DND-41 (cell line): ENCODE measurements at regions not wholly inside any gene's neighbourhood (a gene's known extent, or its start where the extent isn't known, plus 50 kb on each side); places are given as distances from the start of the nearest gene placed in this dataset.

Experiments
- ATAC-seq: fragments of 200-7000 bp; cut with Tn5 transposase; 3 replicates; pipeline ENCODE4 v1.9.1; 2021; ENCODE audit warnings: low read depth; ENCODE audit not compliant: insufficient read depth
- DNase-seq: peaks from one replicate; pipeline ENCODE4 v3.0.0-alpha.2; 2020
- H2AFZ ChIP-seq: 2 replicates; pipeline ENCODE4 v1.6.0; 2012; ENCODE audit warnings: low read depth, low read length
- H3K27ac ChIP-seq: 2 replicates; pipeline ENCODE4 v1.5.1; 2012; ENCODE audit warnings: low read length, inconsistent platforms
- H3K27me3 ChIP-seq: fragments of 200-600 bp; sonication (generic); 2 replicates; pipeline ENCODE4 v1.6.0; 2012; ENCODE audit warnings: low read length, mild to moderate bottlenecking, inconsistent platforms; ENCODE audit not compliant: insufficient read depth, poor library complexity
- H3K36me3 ChIP-seq: 2 replicates; pipeline ENCODE4 v1.5.1; 2012; ENCODE audit warnings: low read length, inconsistent platforms; ENCODE audit not compliant: insufficient read depth
- H3K4me1 ChIP-seq: 2 replicates; pipeline ENCODE4 v1.5.1; 2012; ENCODE audit warnings: mild to moderate bottlenecking, low read length; ENCODE audit not compliant: insufficient read depth
- H3K4me2 ChIP-seq: 2 replicates; pipeline ENCODE4 v1.6.0; 2012; ENCODE audit warnings: mild to moderate bottlenecking, moderate library complexity, low read length, inconsistent platforms; ENCODE audit not compliant: insufficient read depth
- H3K4me3 ChIP-seq, 2 experiments: fragments of 200-600 bp in 1 of 2; shearing (Covaris generic) in 1 of 2; 2 replicates each; pipeline ENCODE4 v1.5.1; 2012 to 2016; ENCODE audit warnings: inconsistent platforms in 2 of 2, low read length in 2 of 2, mild to moderate bottlenecking in 2 of 2, low read depth in 1 of 2, moderate library complexity in 1 of 2
- H3K79me2 ChIP-seq: 2 replicates; pipeline ENCODE4 v1.6.0; 2012; ENCODE audit warnings: low read length, inconsistent platforms; ENCODE audit not compliant: insufficient read depth
- H3K9ac ChIP-seq: 2 replicates; pipeline ENCODE4 v1.6.0; 2012; ENCODE audit warnings: low read depth, mild to moderate bottlenecking, inconsistent platforms, low read length, moderate library complexity
- H3K9me3 ChIP-seq: 2 replicates; pipeline ENCODE4 v1.5.1; 2012; ENCODE audit warnings: low read length, moderate library complexity, mild to moderate bottlenecking, inconsistent platforms; ENCODE audit not compliant: insufficient read depth, severe bottlenecking
- H4K20me1 ChIP-seq: 2 replicates; pipeline ENCODE4 v1.6.0; 2012; ENCODE audit warnings: low read length; ENCODE audit not compliant: insufficient read depth
- EZH2 ChIP-seq: IDR thresholded peaks from 3 replicates; pipeline ENCODE4 v1.6.1; 2012; ENCODE audit warnings: borderline replicate concordance, low read depth, mild to moderate bottlenecking, moderate library complexity, low read length, inconsistent platforms; ENCODE audit not compliant: severe bottlenecking
- TF ChIP-seq, protein P1 (sequence below): IDR thresholded peaks from 2 replicates; pipeline ENCODE4 v1.5.1; 2012; ENCODE audit warnings: borderline replicate concordance, low read length, moderate library complexity, mild to moderate bottlenecking; ENCODE audit not compliant: poor library complexity, severe bottlenecking; ENCODE audit errors: extremely low read depth

DNA sequence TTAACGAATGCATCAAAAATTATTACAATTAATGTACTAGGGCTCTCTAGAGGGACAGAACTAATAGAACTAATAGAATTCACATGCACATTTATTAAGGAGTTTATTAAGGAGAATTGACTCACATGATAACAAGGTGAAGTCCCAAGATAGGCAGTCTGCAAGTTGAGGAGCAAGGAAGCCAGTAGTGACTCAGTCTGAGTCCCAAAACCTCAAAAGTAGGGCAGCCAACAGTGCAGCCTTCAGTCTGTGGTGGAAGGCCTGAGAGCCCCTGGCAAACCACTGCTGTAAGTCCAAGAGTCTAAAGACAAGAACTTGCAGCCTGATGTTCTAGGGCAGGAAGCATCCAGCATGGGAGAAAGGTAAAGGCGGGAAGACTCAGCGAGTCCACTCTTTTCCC, 633.8 kb downstream of the SEMA5A start:
- Histone ChIP-seq H3K4me2 (no peak overlapping the region), H3K36me3 (no peaks in the 10 kb centered on the region), H4K20me1 (no peaks in the 10 kb centered on the region), H2AFZ (0 out of 2 replicates have a peak overlapping the region, but pooled peaks have one; percentile 26), H3K27ac (no peak overlapping the region), H3K4me3 (no peak overlapping the region), H3K9ac (no peak overlapping the region), H3K79me2 (no peaks in the 10 kb centered on the region), H3K9me3 (no peaks in the 10 kb centered on the region), H3K27me3 (no peaks in the 10 kb centered on the region), H3K4me1 (peaks cover 22% of the 10 kb centered on the region)
- DNase-seq = no peak
- TF ChIP-seq EZH2 = no peak
- TF ChIP-seq, protein P1, sequence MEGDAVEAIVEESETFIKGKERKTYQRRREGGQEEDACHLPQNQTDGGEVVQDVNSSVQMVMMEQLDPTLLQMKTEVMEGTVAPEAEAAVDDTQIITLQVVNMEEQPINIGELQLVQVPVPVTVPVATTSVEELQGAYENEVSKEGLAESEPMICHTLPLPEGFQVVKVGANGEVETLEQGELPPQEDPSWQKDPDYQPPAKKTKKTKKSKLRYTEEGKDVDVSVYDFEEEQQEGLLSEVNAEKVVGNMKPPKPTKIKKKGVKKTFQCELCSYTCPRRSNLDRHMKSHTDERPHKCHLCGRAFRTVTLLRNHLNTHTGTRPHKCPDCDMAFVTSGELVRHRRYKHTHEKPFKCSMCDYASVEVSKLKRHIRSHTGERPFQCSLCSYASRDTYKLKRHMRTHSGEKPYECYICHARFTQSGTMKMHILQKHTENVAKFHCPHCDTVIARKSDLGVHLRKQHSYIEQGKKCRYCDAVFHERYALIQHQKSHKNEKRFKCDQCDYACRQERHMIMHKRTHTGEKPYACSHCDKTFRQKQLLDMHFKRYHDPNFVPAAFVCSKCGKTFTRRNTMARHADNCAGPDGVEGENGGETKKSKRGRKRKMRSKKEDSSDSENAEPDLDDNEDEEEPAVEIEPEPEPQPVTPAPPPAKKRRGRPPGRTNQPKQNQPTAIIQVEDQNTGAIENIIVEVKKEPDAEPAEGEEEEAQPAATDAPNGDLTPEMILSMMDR = no peak
- ATAC-seq = no peak

DNA sequence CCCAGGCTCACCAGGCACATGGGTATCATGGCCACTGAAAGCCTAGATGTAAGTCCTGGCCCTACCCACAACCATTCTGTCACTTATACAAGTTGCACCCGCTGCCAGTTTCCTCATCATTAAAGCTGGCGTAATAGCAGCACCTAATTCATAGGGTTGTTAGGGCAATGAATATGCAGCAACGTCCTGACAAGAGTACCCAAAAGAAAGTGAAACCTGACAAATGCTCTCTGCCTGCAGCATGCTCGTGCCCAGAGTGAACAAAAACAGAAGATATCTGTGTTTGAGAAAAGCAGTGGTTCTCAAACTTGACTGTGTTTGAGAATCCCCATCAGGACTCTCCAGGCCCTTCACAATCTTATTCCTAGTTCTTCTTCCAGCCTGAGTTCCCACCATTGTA, 632.4 kb downstream of the SEMA5A start:
- H3K4me1 ChIP-seq = peaks cover 8% of the 10 kb centered on the region
- H4K20me1 ChIP-seq = no peaks in the 10 kb centered on the region
- H3K4me3 ChIP-seq = no peak overlapping the region
- no peak for TF ChIP-seq EZH2
- TF ChIP-seq, protein P1 = no peak
- no peaks in the 10 kb centered on the region for H3K36me3 ChIP-seq
- no peaks in the 10 kb centered on the region for H3K27me3 ChIP-seq
- no peaks in the 10 kb centered on the region for H3K79me2 ChIP-seq
- no peak overlapping the region for H3K9ac ChIP-seq
- peak overlapping the region; percentile 67 for H3K27ac ChIP-seq
- no peaks in the 10 kb centered on the region for H3K9me3 ChIP-seq
- no peak overlapping the region; the same call in 1 of the 2 replicates for H3K4me2 ChIP-seq
- DNase-seq = peak; percentile 15
- H2AFZ ChIP-seq = peak overlapping the region; percentile 45
- peak; percentile 70 for ATAC-seq

DNA sequence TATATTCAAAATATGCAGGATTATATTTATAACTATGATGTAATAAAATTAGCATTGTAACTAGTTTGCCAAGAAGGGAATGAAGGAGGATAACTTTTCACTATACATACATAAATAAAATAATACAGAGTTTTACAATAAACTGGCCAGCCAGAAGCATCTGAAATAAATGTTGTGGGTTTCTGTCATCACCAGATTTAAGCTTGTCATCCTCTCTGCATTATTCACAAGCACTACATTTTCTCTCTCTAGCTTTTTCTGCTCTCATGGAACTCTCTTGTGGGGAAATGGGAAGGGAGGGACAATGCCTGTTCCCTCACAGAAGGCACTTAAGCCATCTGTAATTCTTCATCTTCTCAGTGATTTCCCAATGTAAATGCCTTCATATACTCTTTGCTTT, 626.8 kb downstream of the SEMA5A start:
- no peak overlapping the region for H3K4me2 ChIP-seq
- ATAC-seq (no peak), DNase-seq (no peak)
- H2AFZ ChIP-seq = no peak overlapping the region
- H4K20me1 ChIP-seq = no peaks in the 10 kb centered on the region
- H3K9me3 ChIP-seq = no peaks in the 10 kb centered on the region
- TF ChIP-seq, protein P1 = no peak
- TF ChIP-seq EZH2 = no peak
- no peak overlapping the region for H3K4me3 ChIP-seq
- H3K9ac ChIP-seq = no peak overlapping the region
- H3K27me3 ChIP-seq = no peaks in the 10 kb centered on the region
- peaks cover 11% of the 10 kb centered on the region for H3K4me1 ChIP-seq
- H3K36me3 ChIP-seq = no peaks in the 10 kb centered on the region
- H3K27ac ChIP-seq = no peak overlapping the region
- H3K79me2 ChIP-seq = no peaks in the 10 kb centered on the region

DNA sequence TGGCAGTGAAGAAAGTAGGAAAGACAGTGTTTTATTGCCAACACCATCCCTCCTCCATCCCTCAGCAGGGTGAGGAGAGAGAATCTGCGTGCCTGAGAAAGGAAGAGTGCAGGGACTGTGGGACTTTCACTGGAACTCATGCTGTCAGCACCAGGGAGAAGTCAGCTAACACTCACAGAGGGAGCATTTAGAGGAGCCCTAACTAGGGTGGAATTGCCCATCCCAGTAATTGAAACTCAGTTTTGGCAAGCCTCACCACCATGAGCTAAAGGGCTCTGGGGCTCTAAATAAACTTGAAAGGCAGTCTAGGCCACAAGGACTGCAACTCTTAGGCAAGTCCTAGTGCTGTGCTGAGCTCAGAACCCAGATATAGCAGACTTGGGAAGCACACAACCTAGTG, 622.3 kb downstream of the SEMA5A start:
- TF ChIP-seq EZH2 = no peak
- TF ChIP-seq, protein P1 = no peak
- Histone ChIP-seq H3K4me3 (no peak overlapping the region), H3K36me3 (no peaks in the 10 kb centered on the region), H3K9ac (no peak overlapping the region), H3K27me3 (no peaks in the 10 kb centered on the region), H4K20me1 (no peaks in the 10 kb centered on the region), H3K4me2 (no peak overlapping the region), H3K27ac (peak overlapping the region; percentile 58), H2AFZ (peak overlapping the region; percentile 32), H3K9me3 (peaks cover 8% of the 10 kb centered on the region), H3K79me2 (no peaks in the 10 kb centered on the region), H3K4me1 (peaks cover 28% of the 10 kb centered on the region)
- no peak for DNase-seq
- peak; percentile 7; the same call in 1 of the 3 replicates for ATAC-seq
